ENCODE measurements at regions not wholly inside any gene's neighbourhood (a gene's known extent, or its start where the extent isn't known, plus 50 kb on each side); places are given as distances from the start of the nearest gene placed in this dataset.

GRCh38 chr4:174131901-174132300 lies 151.6 kb downstream of the FBXO8 start:
- no peaks in the 10 kb centered on the region for H3K9me3 ChIP-seq (ENCODE audit: control insufficient read depth, insufficient read depth, low read length)
- H3K4me3 ChIP-seq (ENCODE audit: low read depth, low read length): no peak overlapping the region
- POLR2A ChIA-PET: no interaction called here
- H3K27me3 ChIP-seq (ENCODE audit: control insufficient read depth, insufficient read depth, low read length): no peaks in the 10 kb centered on the region
- no peak for TF ChIP-seq CTCF (IDR thresholded peaks at IDR 0.05; ENCODE audit: low read depth, low read length)
- H3K27ac ChIP-seq (ENCODE audit: low read depth, low read length): no peak overlapping the region
- CTCF ChIA-PET: no interaction called here
- no peak for DNase-seq (ENCODE audit: low read depth, low spot score)

GRCh38 chr4:174122705-174123104 lies 160.8 kb downstream of the FBXO8 start:
- H3K27me3 ChIP-seq (ENCODE audit: control insufficient read depth, insufficient read depth, low read length): no peaks in the 10 kb centered on the region
- CTCF ChIA-PET: interaction anchor here (0.6 to 1.1 kb wide), 3 partner anchors 616 to 702 kb away, joined by 3 to 8 read pairs (median 5); no protein-coding TSS in a partner anchor
- H3K9me3 ChIP-seq (ENCODE audit: control insufficient read depth, insufficient read depth, low read length): no peaks in the 10 kb centered on the region
- H3K4me3 ChIP-seq (ENCODE audit: low read depth, low read length): no peak overlapping the region
- no peak for DNase-seq (ENCODE audit: low read depth, low spot score)
- H3K27ac ChIP-seq (ENCODE audit: low read depth, low read length): no peak overlapping the region
- POLR2A ChIA-PET: no interaction called here
- no peak for TF ChIP-seq CTCF (IDR thresholded peaks at IDR 0.05; ENCODE audit: low read depth, low read length)

GRCh38 chr4:174120446-174121295 lies 162.8 kb downstream of the FBXO8 start:
- Histone ChIP-seq H3K4me3 (ENCODE audit: low read depth, low read length) (peak overlapping the region; percentile 56), H3K27me3 (ENCODE audit: control insufficient read depth, insufficient read depth, low read length) (no peaks in the 10 kb centered on the region), H3K9me3 (ENCODE audit: control insufficient read depth, insufficient read depth, low read length) (no peaks in the 10 kb centered on the region), H3K27ac (ENCODE audit: low read depth, low read length) (no peak overlapping the region)
- POLR2A ChIA-PET: no interaction called here
- peak; percentile 27 for DNase-seq (ENCODE audit: low read depth, low spot score)
- CTCF ChIA-PET: interaction anchor here (0.6 to 2.1 kb wide), 21 partner anchors 10 to 830 kb away, joined by 3 to 31 read pairs (median 5); no protein-coding TSS in a partner anchor
- TF ChIP-seq CTCF (IDR thresholded peaks at IDR 0.05; ENCODE audit: low read depth, low read length): peak; percentile 55

- DNase-seq (ENCODE audit: low read depth, low spot score): no peak
- Histone ChIP-seq H3K4me3 (ENCODE audit: low read depth, low read length) (no peak overlapping the region), H3K27me3 (ENCODE audit: control insufficient read depth, insufficient read depth, low read length) (no peaks in the 10 kb centered on the region), H3K9me3 (ENCODE audit: control insufficient read depth, insufficient read depth, low read length) (no peaks in the 10 kb centered on the region), H3K27ac (ENCODE audit: low read depth, low read length) (no peak overlapping the region)
- TF ChIP-seq CTCF (IDR thresholded peaks at IDR 0.05; ENCODE audit: low read depth, low read length): no peak
- CTCF ChIA-PET: interaction anchor here (0.6 to 2.1 kb wide), 23 partner anchors 9 to 829 kb away, joined by 3 to 31 read pairs (median 4); no protein-coding TSS in a partner anchor
- POLR2A ChIA-PET: no interaction called here
These were observed 163.6 kb downstream of the FBXO8 start for GRCh38 chr4:174119830-174120229.

DNA sequence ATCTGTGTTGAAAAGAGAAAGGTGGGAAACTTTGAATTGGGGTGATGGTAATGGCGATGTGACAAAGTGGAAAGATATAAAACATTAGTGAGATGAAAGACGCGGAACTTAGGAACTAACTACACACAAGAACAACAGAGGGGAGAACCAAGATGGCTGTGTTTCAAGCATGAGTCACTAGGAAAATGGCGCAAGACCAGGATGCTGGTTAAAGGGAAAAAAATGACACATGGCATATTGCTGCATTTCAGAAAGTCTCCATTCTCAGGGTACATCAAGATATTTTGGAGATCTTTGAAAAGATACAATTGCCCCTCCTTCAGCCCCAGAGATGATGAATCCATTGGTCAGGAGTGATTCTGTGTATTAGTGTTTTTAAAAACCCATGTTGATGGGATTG lies 164.4 kb downstream of the FBXO8 start:
- TF ChIP-seq CTCF (IDR thresholded peaks at IDR 0.05; ENCODE audit: low read depth, low read length): no peak
- Histone ChIP-seq H3K27me3 (ENCODE audit: control insufficient read depth, insufficient read depth, low read length) (no peaks in the 10 kb centered on the region), H3K27ac (ENCODE audit: low read depth, low read length) (no peak overlapping the region), H3K4me3 (ENCODE audit: low read depth, low read length) (no peak overlapping the region), H3K9me3 (ENCODE audit: control insufficient read depth, insufficient read depth, low read length) (no peaks in the 10 kb centered on the region)
- CTCF ChIA-PET: interaction anchor here (0.9 to 2.1 kb wide), 10 partner anchors 8 to 613 kb away, joined by 3 to 31 read pairs (median 5); no protein-coding TSS in a partner anchor
- POLR2A ChIA-PET: no interaction called here
- no peak for DNase-seq (ENCODE audit: low read depth, low spot score)

Data from AG04450 (cell line).